ENCODE measurements at regions not wholly inside any gene's neighbourhood (a gene's known extent, or its start where the extent isn't known, plus 50 kb on each side); places are given as distances from the start of the nearest gene placed in this dataset.

DNA sequence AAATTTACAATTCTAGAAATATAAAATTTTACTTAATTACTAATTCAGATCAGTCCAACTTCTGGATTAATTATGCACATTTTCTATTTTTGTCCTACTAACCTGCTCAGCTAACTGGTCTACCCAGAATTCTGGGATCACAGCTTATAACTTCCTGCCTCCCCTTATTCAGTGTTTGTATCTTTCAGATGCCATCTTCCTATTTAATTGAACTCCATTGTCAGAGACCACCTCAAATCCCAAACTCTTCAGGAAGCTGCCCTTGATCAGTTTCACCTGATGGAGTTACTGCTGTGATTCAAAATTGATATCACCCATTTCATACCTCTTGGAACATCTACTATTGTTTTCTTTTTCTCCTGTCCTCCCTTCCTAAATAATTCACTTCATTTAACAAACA, 259.2 kb downstream of the WDR11 start:
- TF ChIP-seq, protein P1, sequence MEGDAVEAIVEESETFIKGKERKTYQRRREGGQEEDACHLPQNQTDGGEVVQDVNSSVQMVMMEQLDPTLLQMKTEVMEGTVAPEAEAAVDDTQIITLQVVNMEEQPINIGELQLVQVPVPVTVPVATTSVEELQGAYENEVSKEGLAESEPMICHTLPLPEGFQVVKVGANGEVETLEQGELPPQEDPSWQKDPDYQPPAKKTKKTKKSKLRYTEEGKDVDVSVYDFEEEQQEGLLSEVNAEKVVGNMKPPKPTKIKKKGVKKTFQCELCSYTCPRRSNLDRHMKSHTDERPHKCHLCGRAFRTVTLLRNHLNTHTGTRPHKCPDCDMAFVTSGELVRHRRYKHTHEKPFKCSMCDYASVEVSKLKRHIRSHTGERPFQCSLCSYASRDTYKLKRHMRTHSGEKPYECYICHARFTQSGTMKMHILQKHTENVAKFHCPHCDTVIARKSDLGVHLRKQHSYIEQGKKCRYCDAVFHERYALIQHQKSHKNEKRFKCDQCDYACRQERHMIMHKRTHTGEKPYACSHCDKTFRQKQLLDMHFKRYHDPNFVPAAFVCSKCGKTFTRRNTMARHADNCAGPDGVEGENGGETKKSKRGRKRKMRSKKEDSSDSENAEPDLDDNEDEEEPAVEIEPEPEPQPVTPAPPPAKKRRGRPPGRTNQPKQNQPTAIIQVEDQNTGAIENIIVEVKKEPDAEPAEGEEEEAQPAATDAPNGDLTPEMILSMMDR (IDR thresholded peaks at IDR 0.05; ENCODE audit: low read depth, low read length), result no peak
- TF ChIP-seq POLR2A (IDR thresholded peaks at IDR 0.05; ENCODE audit: extremely low read depth, insufficient read length), result no peak
